ENCODE measurements at regions not wholly inside any gene's neighbourhood (a gene's known extent, or its start where the extent isn't known, plus 50 kb on each side); places are given as distances from the start of the nearest gene placed in this dataset.
"Not testable (repeated sequence)": the region's sequence is repeated elsewhere in the genome, so short reads cannot be mapped to it uniquely, and the experiment has no call there.

GRCh38 chr5:104951829-104952228 lies 1389.2 kb upstream of the NUDT12 start:
- CTCF ChIA-PET, result no interaction called here
- POLR2A ChIA-PET, result no interaction called here

- POLR2A ChIA-PET, result no interaction called here
Measured at GRCh38 chr5:104947076-104947475, 1384.5 kb upstream of the NUDT12 start.

DNA sequence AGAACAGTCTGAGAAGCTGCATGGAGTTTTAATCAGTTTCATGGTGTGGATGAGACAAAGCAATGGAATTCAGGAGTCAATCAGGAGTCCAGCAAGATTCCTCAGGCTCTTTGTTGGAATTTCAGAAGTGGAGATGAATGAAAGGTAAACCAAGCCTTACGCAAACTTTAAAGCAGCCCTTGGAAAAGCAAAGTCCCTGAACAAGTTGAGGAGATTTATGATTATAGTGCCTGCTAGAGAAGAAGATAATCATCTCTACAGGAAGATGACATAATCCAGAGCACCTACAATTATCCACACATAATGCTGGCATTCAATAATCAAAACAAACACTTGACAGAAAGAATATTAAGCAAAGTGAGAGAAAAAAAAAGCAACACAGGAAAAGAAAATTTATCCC lies 1380.1 kb upstream of the NUDT12 start:
- CTCF ChIA-PET, result no interaction called here

More at GRCh38 chr5:104947076-104947475, 1384.5 kb upstream of the NUDT12 start:
- CTCF ChIA-PET, result no interaction called here

DNA sequence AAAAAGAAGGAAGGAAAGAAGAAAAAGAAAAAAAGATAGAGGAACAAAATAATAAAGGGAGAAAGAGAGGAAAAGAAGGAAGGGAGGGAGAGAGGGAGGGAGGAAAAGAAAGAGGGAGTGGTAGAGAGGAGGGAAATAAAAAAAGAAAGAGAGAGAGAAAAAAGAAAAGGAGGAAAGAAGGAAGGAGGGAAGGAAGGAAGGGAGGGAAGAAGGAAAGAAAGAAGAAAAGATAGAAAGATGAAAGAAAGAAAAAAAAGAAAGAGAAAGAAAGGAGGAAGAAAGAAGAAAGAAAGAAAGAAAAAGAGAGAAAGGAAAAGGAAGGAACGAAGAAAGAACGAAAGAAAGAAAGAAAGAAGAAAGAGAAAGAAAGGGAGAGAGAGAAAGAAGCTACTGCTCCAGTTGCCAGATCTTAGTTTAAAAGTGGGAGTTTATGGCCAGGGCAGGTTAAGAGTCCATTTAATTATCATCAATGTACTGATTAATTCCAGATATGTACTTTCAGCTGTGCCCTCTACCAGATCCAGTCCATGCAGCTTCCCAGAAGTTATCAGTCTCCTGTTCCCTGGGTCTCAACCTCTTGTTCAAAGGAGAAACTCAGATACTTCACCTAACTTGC lies 1378.5 kb upstream of the NUDT12 start:
- ChIA-PET CTCF (no interaction called here), POLR2A (no interaction called here)

More for the DNA sequence above, 1380.1 kb upstream of the NUDT12 start:
- POLR2A ChIA-PET, result no interaction called here

- ChIA-PET CTCF (no interaction called here), POLR2A (no interaction called here)
Measured at GRCh38 chr5:104937598-104937997, 1375.0 kb upstream of the NUDT12 start.

GRCh38 chr5:104932431-104932830 lies 1369.8 kb upstream of the NUDT12 start:
- CTCF ChIA-PET, result no interaction called here
- POLR2A ChIA-PET, result no interaction called here

GRCh38 chr5:104928906-104929520 lies 1366.4 kb upstream of the NUDT12 start:
- POLR2A ChIA-PET, result no interaction called here
- CTCF ChIA-PET, result no interaction called here

GRCh38 chr5:104915226-104915625 lies 1352.6 kb upstream of the NUDT12 start:
- ChIA-PET CTCF (no interaction called here), POLR2A (no interaction called here)

- POLR2A ChIA-PET, result no interaction called here
Measured at GRCh38 chr5:104914536-104915070, 1352.0 kb upstream of the NUDT12 start.

GRCh38 chr5:104913841-104914281 lies 1351.3 kb upstream of the NUDT12 start:
- ChIA-PET POLR2A (no interaction called here), CTCF (no interaction called here)

More at GRCh38 chr5:104914536-104915070, 1352.0 kb upstream of the NUDT12 start:
- CTCF ChIA-PET, result no interaction called here

GRCh38 chr5:104909803-104910202 lies 1347.2 kb upstream of the NUDT12 start:
- ChIA-PET CTCF (no interaction called here), POLR2A (no interaction called here)

- ChIA-PET POLR2A (no interaction called here), CTCF (no interaction called here)
Measured at GRCh38 chr5:104904561-104904960, 1342.0 kb upstream of the NUDT12 start.

DNA sequence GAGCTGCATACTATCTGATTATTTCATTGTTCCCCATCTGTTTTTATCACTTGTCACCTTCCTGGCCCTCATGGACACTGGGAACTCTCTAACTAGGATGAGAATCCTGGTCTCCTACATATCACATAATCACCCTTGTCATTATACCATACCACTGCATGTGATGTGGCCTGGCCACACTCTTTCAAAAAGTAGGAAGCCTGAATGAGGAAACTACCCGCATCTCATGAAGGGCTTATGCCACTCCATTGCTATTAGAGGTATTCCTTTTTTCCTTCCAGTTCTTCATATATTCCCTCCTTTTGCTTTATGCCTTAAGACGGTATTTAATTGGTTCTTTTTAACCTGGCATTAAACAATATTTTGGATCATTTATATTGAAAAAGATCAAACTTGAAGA lies 1341.4 kb upstream of the NUDT12 start:
- CTCF ChIA-PET, result no interaction called here

DNA sequence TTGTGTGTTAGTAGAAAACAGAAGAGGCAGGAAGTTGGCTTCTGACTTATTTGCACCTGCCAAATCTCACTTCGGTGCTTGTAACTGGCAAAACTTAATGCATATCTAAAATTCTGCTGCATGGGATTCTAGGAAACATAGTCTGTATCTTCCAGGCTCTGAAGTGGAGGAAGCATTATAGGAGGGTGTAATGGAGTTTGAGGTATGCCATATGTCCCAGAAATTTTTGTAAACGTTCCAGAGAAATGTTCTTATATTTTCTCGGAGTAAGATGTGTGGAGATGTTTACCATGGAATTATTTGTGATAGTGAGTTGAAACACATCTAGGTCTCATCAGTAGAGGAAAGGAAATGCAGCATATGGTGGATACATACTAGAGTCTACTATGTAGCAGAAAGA lies 1329.0 kb upstream of the NUDT12 start:
- ChIA-PET CTCF (no interaction called here), POLR2A (no interaction called here)

More for the DNA sequence above, 1341.4 kb upstream of the NUDT12 start:
- POLR2A ChIA-PET, result no interaction called here

DNA sequence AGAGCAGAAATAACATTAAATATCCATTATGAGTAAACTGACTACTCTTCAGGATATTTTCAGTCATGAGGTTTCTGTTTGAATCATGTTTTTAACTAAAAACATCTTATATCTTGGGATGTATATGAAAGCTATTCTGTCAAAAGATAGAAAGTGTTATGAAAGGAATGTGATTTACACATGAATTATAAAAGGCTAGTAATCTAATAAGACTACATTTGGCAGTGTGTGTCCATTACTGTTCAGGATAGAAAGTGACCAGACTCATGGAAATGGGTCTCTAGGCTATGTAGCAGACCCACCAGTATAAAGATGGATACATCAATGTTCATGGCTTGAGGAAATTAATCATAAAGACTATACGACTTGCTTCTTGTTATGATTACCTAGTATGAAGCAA lies 1328.2 kb upstream of the NUDT12 start:
- POLR2A ChIA-PET, result no interaction called here
- CTCF ChIA-PET, result no interaction called here

- CTCF ChIA-PET, result no interaction called here
- POLR2A ChIA-PET, result no interaction called here
Measured at GRCh38 chr5:104859437-104859836, 1296.8 kb upstream of the NUDT12 start.

- CTCF ChIA-PET, POLR2A ChIA-PET: not testable (repeated sequence)
Measured at GRCh38 chr5:104852099-104852498, 1289.5 kb upstream of the NUDT12 start.

GRCh38 chr5:104845541-104845940 lies 1283.0 kb upstream of the NUDT12 start:
- ChIA-PET POLR2A (no interaction called here), CTCF (no interaction called here)

DNA sequence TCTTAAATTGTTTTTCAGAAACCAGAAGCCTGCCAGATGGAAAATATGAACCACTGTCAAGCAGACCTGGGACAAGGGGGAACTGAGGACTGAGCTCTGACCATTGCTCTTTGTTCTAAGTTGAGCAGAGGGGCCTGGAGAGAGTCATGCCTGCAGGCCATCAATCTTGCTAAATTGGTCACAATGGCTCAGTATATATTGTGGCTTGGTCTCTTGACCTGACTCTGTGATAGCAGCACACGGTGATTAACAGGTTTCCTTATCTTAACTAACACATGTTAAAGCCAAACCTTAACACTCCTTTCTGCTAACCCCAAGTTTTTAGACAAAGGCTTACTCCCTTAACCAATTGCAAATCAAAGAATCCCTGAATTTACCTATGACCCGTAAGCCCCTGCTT lies 1281.2 kb upstream of the NUDT12 start:
- CTCF ChIA-PET, result no interaction called here
- POLR2A ChIA-PET, result no interaction called here

- CTCF ChIA-PET, result no interaction called here
- POLR2A ChIA-PET, result no interaction called here
Measured at GRCh38 chr5:104840284-104840683, 1277.7 kb upstream of the NUDT12 start.

- CTCF ChIA-PET, POLR2A ChIA-PET: not testable (repeated sequence)
Measured at GRCh38 chr5:104831515-104831914, 1268.9 kb upstream of the NUDT12 start.

GRCh38 chr5:104821606-104822005 lies 1259.0 kb upstream of the NUDT12 start:
- CTCF ChIA-PET, result no interaction called here
- POLR2A ChIA-PET, result no interaction called here
